ENCODE measurements at regions not wholly inside any gene's neighbourhood (a gene's known extent, or its start where the extent isn't known, plus 50 kb on each side); places are given as distances from the start of the nearest gene placed in this dataset.
"Not testable (repeated sequence)": the region's sequence is repeated elsewhere in the genome, so short reads cannot be mapped to it uniquely, and the experiment has no call there.

DNA sequence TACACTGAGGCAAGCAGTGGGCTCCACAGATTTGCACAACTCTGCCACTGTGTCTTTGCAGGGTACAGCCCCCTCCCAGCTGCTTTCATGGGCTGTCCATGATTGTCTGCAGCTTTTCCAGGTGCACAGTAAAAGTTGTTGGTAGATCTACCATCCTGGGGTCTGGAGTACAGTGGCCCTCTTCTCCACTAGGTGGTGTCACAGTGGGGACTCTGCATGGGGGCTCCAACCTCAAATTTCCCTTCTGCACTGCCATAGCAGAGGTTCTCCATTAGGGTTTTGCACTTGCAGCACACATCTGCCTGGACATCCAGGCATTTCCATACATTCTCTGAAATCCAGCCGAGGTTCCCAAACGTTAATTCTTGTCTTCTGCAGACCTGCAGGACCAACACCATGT lies 1002.3 kb downstream of the FAM133A start:
- POLR2A ChIA-PET (ENCODE audit: unreplicated experiment) = no interaction called here
- no peak overlapping the region for H3K4me2 ChIP-seq (ENCODE audit: low read length)
- intact Hi-C loops (cut with micrococcal nuclease) = no loop called here
- no peak overlapping the region for H3K27ac ChIP-seq (ENCODE audit: low read length)
- CTCF ChIA-PET = no interaction called here
- DNase-seq (no peak), ATAC-seq (no peak)
- no peaks in the 10 kb centered on the region for H3K9me3 ChIP-seq (ENCODE audit: low read length)
- H3K79me2 ChIP-seq (ENCODE audit: low read length) = no peaks in the 10 kb centered on the region
- H3K36me3 ChIP-seq (ENCODE audit: low read depth, low read length) = no peaks in the 10 kb centered on the region
- no peak overlapping the region for H3K4me3 ChIP-seq (ENCODE audit: low read length)
- no TSS peak for BruUV-seq (replicated peaks)
- no peak overlapping the region for H2AFZ ChIP-seq (ENCODE audit: low read length)
- no peak overlapping the region for H3K9ac ChIP-seq (ENCODE audit: low read length)
- no peaks in the 10 kb centered on the region for H3F3A ChIP-seq (ENCODE audit: low read length, unreplicated experiment)
- H4K20me1 ChIP-seq (ENCODE audit: low read length) = no peaks in the 10 kb centered on the region
- TF ChIP-seq EZH2phosphoT487 (IDR thresholded peaks at IDR 0.05; ENCODE audit: borderline replicate concordance, low read length) = no peak
- TF ChIP-seq EZH2 (IDR thresholded peaks at IDR 0.05; ENCODE audit: low read length, unreplicated experiment) = no peak
- TF ChIP-seq, protein P1, sequence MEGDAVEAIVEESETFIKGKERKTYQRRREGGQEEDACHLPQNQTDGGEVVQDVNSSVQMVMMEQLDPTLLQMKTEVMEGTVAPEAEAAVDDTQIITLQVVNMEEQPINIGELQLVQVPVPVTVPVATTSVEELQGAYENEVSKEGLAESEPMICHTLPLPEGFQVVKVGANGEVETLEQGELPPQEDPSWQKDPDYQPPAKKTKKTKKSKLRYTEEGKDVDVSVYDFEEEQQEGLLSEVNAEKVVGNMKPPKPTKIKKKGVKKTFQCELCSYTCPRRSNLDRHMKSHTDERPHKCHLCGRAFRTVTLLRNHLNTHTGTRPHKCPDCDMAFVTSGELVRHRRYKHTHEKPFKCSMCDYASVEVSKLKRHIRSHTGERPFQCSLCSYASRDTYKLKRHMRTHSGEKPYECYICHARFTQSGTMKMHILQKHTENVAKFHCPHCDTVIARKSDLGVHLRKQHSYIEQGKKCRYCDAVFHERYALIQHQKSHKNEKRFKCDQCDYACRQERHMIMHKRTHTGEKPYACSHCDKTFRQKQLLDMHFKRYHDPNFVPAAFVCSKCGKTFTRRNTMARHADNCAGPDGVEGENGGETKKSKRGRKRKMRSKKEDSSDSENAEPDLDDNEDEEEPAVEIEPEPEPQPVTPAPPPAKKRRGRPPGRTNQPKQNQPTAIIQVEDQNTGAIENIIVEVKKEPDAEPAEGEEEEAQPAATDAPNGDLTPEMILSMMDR (conservative IDR thresholded peaks at IDR 0.05; ENCODE audit: low read depth, low read length) = no peak
- H3K9me2 ChIP-seq (replicated peaks; ENCODE audit: low read length) = no peaks in the 10 kb centered on the region
- no peaks in the 10 kb centered on the region for H3K4me1 ChIP-seq (ENCODE audit: insufficient read depth, low read length)
- H3K27me3 ChIP-seq (ENCODE audit: low read length) = no peaks in the 10 kb centered on the region

DNA sequence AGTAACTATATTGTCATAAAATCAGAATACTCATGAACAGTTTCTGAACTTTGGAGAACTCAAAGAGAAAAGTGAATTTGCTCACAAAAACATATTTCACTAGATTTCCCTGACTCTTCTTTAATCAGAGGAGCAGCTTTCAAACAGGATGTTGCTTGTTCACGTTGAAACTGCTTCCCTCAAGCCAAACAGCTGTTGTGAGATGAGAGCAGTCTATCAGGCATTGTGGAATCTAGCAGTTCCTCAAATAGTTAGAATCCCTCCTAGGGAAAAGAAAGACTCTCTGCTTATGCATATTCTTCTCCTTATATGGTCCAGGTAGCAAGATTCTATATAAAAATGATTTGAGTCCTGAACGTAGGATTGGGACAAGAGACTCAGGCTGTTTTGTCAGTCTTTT lies 1012.1 kb downstream of the FAM133A start:
- H3K36me3 ChIP-seq (ENCODE audit: low read depth, low read length) = no peaks in the 10 kb centered on the region
- TF ChIP-seq EZH2phosphoT487 (IDR thresholded peaks at IDR 0.05; ENCODE audit: borderline replicate concordance, low read length) = no peak
- no peak for TF ChIP-seq EZH2 (IDR thresholded peaks at IDR 0.05; ENCODE audit: low read length, unreplicated experiment)
- TF ChIP-seq, protein P1 (conservative IDR thresholded peaks at IDR 0.05; ENCODE audit: low read depth, low read length) = no peak
- ATAC-seq = no peak
- H2AFZ ChIP-seq (ENCODE audit: low read length) = no peak overlapping the region
- no peaks in the 10 kb centered on the region for H3F3A ChIP-seq (ENCODE audit: low read length, unreplicated experiment)
- intact Hi-C loops (cut with micrococcal nuclease) = no loop called here
- H3K4me2 ChIP-seq (ENCODE audit: low read length) = no peak overlapping the region
- no peak overlapping the region for H3K27ac ChIP-seq (ENCODE audit: low read length)
- H3K9me2 ChIP-seq (replicated peaks; ENCODE audit: low read length) = no peaks in the 10 kb centered on the region
- no peaks in the 10 kb centered on the region for H3K4me1 ChIP-seq (ENCODE audit: insufficient read depth, low read length)
- H4K20me1 ChIP-seq (ENCODE audit: low read length) = no peaks in the 10 kb centered on the region
- H3K9ac ChIP-seq (ENCODE audit: low read length) = no peak overlapping the region
- no TSS peak for BruUV-seq (replicated peaks)
- no peaks in the 10 kb centered on the region for H3K79me2 ChIP-seq (ENCODE audit: low read length)
- ChIA-PET POLR2A (ENCODE audit: unreplicated experiment) (no interaction called here), CTCF (no interaction called here)
- no peak for DNase-seq
- H3K4me3 ChIP-seq (ENCODE audit: low read length) = no peak overlapping the region
- H3K9me3 ChIP-seq (ENCODE audit: low read length) = no peaks in the 10 kb centered on the region
- H3K27me3 ChIP-seq (ENCODE audit: low read length) = no peaks in the 10 kb centered on the region

DNA sequence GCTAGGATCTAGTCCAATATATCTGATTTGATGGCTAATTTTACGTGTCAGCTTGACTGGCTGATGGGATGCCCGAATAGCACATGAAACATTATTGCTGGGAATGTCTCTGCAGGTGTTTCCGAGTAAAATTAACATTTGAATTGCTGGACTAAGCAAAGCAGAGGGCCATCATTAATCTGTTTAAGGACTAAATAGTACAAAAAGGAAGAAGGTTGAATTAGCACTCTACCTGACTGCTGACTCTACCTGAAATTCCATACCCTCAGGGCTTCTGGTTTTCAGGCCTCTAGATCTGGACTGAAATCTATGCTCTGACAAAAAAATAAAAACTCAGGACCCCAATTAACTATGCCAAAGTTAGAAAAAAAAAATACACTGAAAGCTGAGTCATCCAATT lies 1021.9 kb downstream of the FAM133A start:
- Histone ChIP-seq H3K79me2 (ENCODE audit: low read length) (no peaks in the 10 kb centered on the region), H3K4me2 (ENCODE audit: low read length) (no peak overlapping the region), H3K36me3 (ENCODE audit: low read depth, low read length) (no peaks in the 10 kb centered on the region), H3F3A (ENCODE audit: low read length, unreplicated experiment) (no peaks in the 10 kb centered on the region), H3K9ac (ENCODE audit: low read length) (no peak overlapping the region), H3K4me3 (ENCODE audit: low read length) (no peak overlapping the region), H3K27ac (ENCODE audit: low read length) (no peak overlapping the region), H4K20me1 (ENCODE audit: low read length) (no peaks in the 10 kb centered on the region), H3K4me1 (ENCODE audit: insufficient read depth, low read length) (no peaks in the 10 kb centered on the region), H2AFZ (ENCODE audit: low read length) (no peak overlapping the region), H3K9me2 (replicated peaks; ENCODE audit: low read length) (no peaks in the 10 kb centered on the region), H3K27me3 (ENCODE audit: low read length) (no peaks in the 10 kb centered on the region), H3K9me3 (ENCODE audit: low read length) (no peaks in the 10 kb centered on the region)
- DNase-seq = no peak
- intact Hi-C loops (cut with micrococcal nuclease) = no loop called here
- no peak for ATAC-seq
- TF ChIP-seq, protein P1 (conservative IDR thresholded peaks at IDR 0.05; ENCODE audit: low read depth, low read length) = no peak
- TF ChIP-seq EZH2phosphoT487 (IDR thresholded peaks at IDR 0.05; ENCODE audit: borderline replicate concordance, low read length) = no peak
- TF ChIP-seq EZH2 (IDR thresholded peaks at IDR 0.05; ENCODE audit: low read length, unreplicated experiment) = no peak
- no TSS peak for BruUV-seq (replicated peaks)
- POLR2A ChIA-PET (ENCODE audit: unreplicated experiment) = no interaction called here
- CTCF ChIA-PET = no interaction called here

DNA sequence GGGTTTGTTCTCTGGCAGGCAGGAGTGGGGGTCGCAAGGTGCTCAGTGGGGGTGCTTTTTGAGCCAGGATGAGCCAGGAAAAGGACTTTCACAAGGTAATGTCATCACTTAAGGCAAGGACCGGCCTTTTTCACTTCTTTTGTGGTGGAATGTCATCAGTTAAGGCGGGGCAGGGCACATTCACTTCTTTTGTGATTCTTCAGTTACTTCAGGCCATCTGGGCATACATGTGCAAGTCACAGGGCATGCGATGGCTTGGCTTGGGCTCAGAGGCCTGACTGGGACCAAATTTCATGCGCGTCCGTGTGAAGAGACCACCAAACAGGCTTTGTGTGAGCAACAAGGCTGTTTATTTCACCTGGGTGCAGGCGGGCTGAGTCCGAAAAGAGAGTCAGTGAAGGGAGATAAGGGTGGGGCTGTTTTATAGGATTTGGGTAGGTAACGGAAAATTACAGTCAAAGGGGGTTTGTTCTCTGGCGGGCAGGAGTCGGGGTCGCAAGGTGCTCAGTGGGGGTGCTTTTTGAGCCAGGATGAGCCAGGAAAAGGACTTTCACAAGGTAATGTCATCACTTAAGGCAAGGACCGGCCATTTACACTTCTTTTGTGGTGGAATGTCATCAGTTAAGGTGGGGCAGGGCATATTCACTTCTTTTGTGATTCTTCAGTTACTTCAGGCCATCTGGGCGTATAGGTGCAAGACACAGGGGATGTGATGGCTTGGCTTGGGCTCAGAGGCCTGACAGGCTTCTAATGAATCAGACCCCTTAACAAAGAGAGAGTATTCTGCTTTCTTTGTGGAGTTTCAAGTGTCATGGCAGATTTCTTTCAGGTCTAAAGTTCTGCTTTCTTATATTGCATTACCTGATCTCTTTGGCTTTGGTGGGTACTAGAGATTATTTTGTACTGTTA lies 1030.6 kb downstream of the FAM133A start:
- H3K79me2 ChIP-seq (ENCODE audit: low read length); H3K9me2 ChIP-seq (replicated peaks; ENCODE audit: low read length); H3K4me1 ChIP-seq (ENCODE audit: insufficient read depth, low read length); DNase-seq; H2AFZ ChIP-seq (ENCODE audit: low read length); H3F3A ChIP-seq (ENCODE audit: low read length, unreplicated experiment); ATAC-seq; H3K9me3 ChIP-seq (ENCODE audit: low read length); H4K20me1 ChIP-seq (ENCODE audit: low read length); CTCF ChIA-PET; intact Hi-C loops (cut with micrococcal nuclease); POLR2A ChIA-PET (ENCODE audit: unreplicated experiment); H3K4me2 ChIP-seq (ENCODE audit: low read length); H3K9ac ChIP-seq (ENCODE audit: low read length); BruUV-seq (replicated peaks); H3K4me3 ChIP-seq (ENCODE audit: low read length); H3K27me3 ChIP-seq (ENCODE audit: low read length); H3K36me3 ChIP-seq (ENCODE audit: low read depth, low read length); H3K27ac ChIP-seq (ENCODE audit: low read length): not testable (repeated sequence)
